ENCODE measurements at regions not wholly inside any gene's neighbourhood (a gene's known extent, or its start where the extent isn't known, plus 50 kb on each side); places are given as distances from the start of the nearest gene placed in this dataset.
A peak's percentile ranks its signal among the peaks of the same experiment; 100 is the strongest.
"Not testable (repeated sequence)": the region's sequence is repeated elsewhere in the genome, so short reads cannot be mapped to it uniquely, and the experiment has no call there.

- ATAC-seq, result no peak
These were observed 172.2 kb downstream of the SUCLG1 start for GRCh38 chr2:84286878-84287277.

- peak; percentile 77 for ATAC-seq
These were observed 173.9 kb downstream of the SUCLG1 start for GRCh38 chr2:84285056-84285747.

- no peak for ATAC-seq
These were observed 175.6 kb downstream of the SUCLG1 start for GRCh38 chr2:84283506-84283905.

GRCh38 chr2:84281510-84281909 is 177.6 kb downstream of the SUCLG1 start:
- no peak for ATAC-seq

GRCh38 chr2:84280873-84281272 is 178.2 kb downstream of the SUCLG1 start:
- ATAC-seq, result no peak

GRCh38 chr2:84278386-84278785 is 180.7 kb downstream of the SUCLG1 start:
- no peak for ATAC-seq

GRCh38 chr2:84276590-84277255 is 182.4 kb downstream of the SUCLG1 start:
- ATAC-seq, result no peak

- no peak for ATAC-seq
These were observed 185.7 kb downstream of the SUCLG1 start for GRCh38 chr2:84273406-84273805.

GRCh38 chr2:84271977-84272376 is 187.1 kb downstream of the SUCLG1 start:
- ATAC-seq, result no peak

GRCh38 chr2:84257831-84258230 is 201.2 kb downstream of the SUCLG1 start:
- no peak for ATAC-seq

GRCh38 chr2:84251651-84252302 is 207.3 kb downstream of the SUCLG1 start:
- no peak for ATAC-seq

GRCh38 chr2:84249140-84249539 is 209.9 kb downstream of the SUCLG1 start:
- ATAC-seq, result no peak

GRCh38 chr2:84247532-84247931 is 211.5 kb downstream of the SUCLG1 start:
- peak; percentile 29 for ATAC-seq

- ATAC-seq, result no peak
These were observed 215.0 kb downstream of the SUCLG1 start for GRCh38 chr2:84243788-84244733.

GRCh38 chr2:84238907-84239306 is 220.2 kb downstream of the SUCLG1 start:
- no peak for ATAC-seq

- ATAC-seq, result no peak
These were observed 222.8 kb downstream of the SUCLG1 start for GRCh38 chr2:84236288-84236687.

- ATAC-seq, result no peak
These were observed 225.0 kb downstream of the SUCLG1 start for GRCh38 chr2:84234103-84234502.

- ATAC-seq, result no peak
These were observed 227.6 kb downstream of the SUCLG1 start for GRCh38 chr2:84231478-84231877.

- ATAC-seq, result no peak
These were observed 235.0 kb downstream of the SUCLG1 start for GRCh38 chr2:84224121-84224520.

GRCh38 chr2:84223191-84223590 is 235.9 kb downstream of the SUCLG1 start:
- no peak for ATAC-seq

- ATAC-seq, result not testable (repeated sequence)
These were observed 238.0 kb downstream of the SUCLG1 start for GRCh38 chr2:84221102-84221501.

GRCh38 chr2:84217456-84217855 is 241.6 kb downstream of the SUCLG1 start:
- ATAC-seq, result no peak

- ATAC-seq, result no peak
These were observed 244.6 kb downstream of the SUCLG1 start for GRCh38 chr2:84214455-84214854.
